ENCODE measurements at regions not wholly inside any gene's neighbourhood (a gene's known extent, or its start where the extent isn't known, plus 50 kb on each side); places are given as distances from the start of the nearest gene placed in this dataset.

- H3K9me3 ChIP-seq (ENCODE audit: insufficient read depth, low read depth, low read length) = no peaks in the 10 kb centered on the region
- H3K9ac ChIP-seq (ENCODE audit: low read depth, low read length) = no peak overlapping the region
- no peaks in the 10 kb centered on the region for H3K27me3 ChIP-seq (ENCODE audit: insufficient read depth, low read length)
- H3K36me3 ChIP-seq (ENCODE audit: insufficient read depth, low read depth, low read length) = no peaks in the 10 kb centered on the region
- no peak overlapping the region for H3K4me3 ChIP-seq (ENCODE audit: low read length)
- no peak overlapping the region for H3K27ac ChIP-seq (ENCODE audit: low read length)
- no peaks in the 10 kb centered on the region for H3K4me1 ChIP-seq (ENCODE audit: insufficient read depth, low read length)
These were observed 62.1 kb downstream of the VCX3A start for GRCh38 chrX:6472652-6473342.

GRCh38 chrX:6468706-6469105, 66.2 kb downstream of the VCX3A start:
- Histone ChIP-seq H3K4me1 (ENCODE audit: insufficient read depth, low read length) (no peaks in the 10 kb centered on the region; the same call in 1 of the 2 replicates), H3K27me3 (ENCODE audit: insufficient read depth, low read length) (no peaks in the 10 kb centered on the region), H3K9me3 (ENCODE audit: insufficient read depth, low read depth, low read length) (no peaks in the 10 kb centered on the region), H3K27ac (ENCODE audit: low read length) (no peak overlapping the region), H3K4me3 (ENCODE audit: low read length) (no peak overlapping the region), H3K9ac (ENCODE audit: low read depth, low read length) (no peak overlapping the region), H3K36me3 (ENCODE audit: insufficient read depth, low read depth, low read length) (no peaks in the 10 kb centered on the region)

GRCh38 chrX:6465756-6466155, 69.2 kb downstream of the VCX3A start:
- H3K9ac ChIP-seq (ENCODE audit: low read depth, low read length) = no peak overlapping the region
- H3K27me3 ChIP-seq (ENCODE audit: insufficient read depth, low read length) = no peaks in the 10 kb centered on the region
- no peak overlapping the region for H3K4me3 ChIP-seq (ENCODE audit: low read length)
- H3K9me3 ChIP-seq (ENCODE audit: insufficient read depth, low read depth, low read length) = no peaks in the 10 kb centered on the region
- H3K36me3 ChIP-seq (ENCODE audit: insufficient read depth, low read depth, low read length) = no peaks in the 10 kb centered on the region
- H3K4me1 ChIP-seq (ENCODE audit: insufficient read depth, low read length) = no peaks in the 10 kb centered on the region; the same call in none of the 2 replicates
- no peak overlapping the region for H3K27ac ChIP-seq (ENCODE audit: low read length)

- Histone ChIP-seq H3K36me3 (ENCODE audit: insufficient read depth, low read depth, low read length) (no peaks in the 10 kb centered on the region), H3K9me3 (ENCODE audit: insufficient read depth, low read depth, low read length) (no peaks in the 10 kb centered on the region), H3K4me3 (ENCODE audit: low read length) (no peak overlapping the region), H3K9ac (ENCODE audit: low read depth, low read length) (no peak overlapping the region), H3K27ac (ENCODE audit: low read length) (no peak overlapping the region), H3K27me3 (ENCODE audit: insufficient read depth, low read length) (no peaks in the 10 kb centered on the region), H3K4me1 (ENCODE audit: insufficient read depth, low read length) (no peaks in the 10 kb centered on the region; the same call in none of the 2 replicates)
These were observed 70.2 kb downstream of the VCX3A start for GRCh38 chrX:6464726-6465125.

GRCh38 chrX:6460893-6461490, 73.9 kb downstream of the VCX3A start:
- Histone ChIP-seq H3K4me3 (ENCODE audit: low read length) (no peak overlapping the region), H3K9me3 (ENCODE audit: insufficient read depth, low read depth, low read length) (no peaks in the 10 kb centered on the region), H3K27ac (ENCODE audit: low read length) (no peak overlapping the region), H3K4me1 (ENCODE audit: insufficient read depth, low read length) (no peaks in the 10 kb centered on the region; the same call in none of the 2 replicates), H3K27me3 (ENCODE audit: insufficient read depth, low read length) (no peaks in the 10 kb centered on the region), H3K36me3 (ENCODE audit: insufficient read depth, low read depth, low read length) (no peaks in the 10 kb centered on the region), H3K9ac (ENCODE audit: low read depth, low read length) (no peak overlapping the region)

GRCh38 chrX:6456196-6456595, 78.7 kb downstream of the VCX3A start:
- H3K27ac ChIP-seq (ENCODE audit: low read length) = no peak overlapping the region
- H3K27me3 ChIP-seq (ENCODE audit: insufficient read depth, low read length) = no peaks in the 10 kb centered on the region
- no peaks in the 10 kb centered on the region for H3K4me1 ChIP-seq (ENCODE audit: insufficient read depth, low read length)
- no peak overlapping the region for H3K4me3 ChIP-seq (ENCODE audit: low read length)
- no peaks in the 10 kb centered on the region for H3K9me3 ChIP-seq (ENCODE audit: insufficient read depth, low read depth, low read length)
- no peaks in the 10 kb centered on the region for H3K36me3 ChIP-seq (ENCODE audit: insufficient read depth, low read depth, low read length)
- no peak overlapping the region for H3K9ac ChIP-seq (ENCODE audit: low read depth, low read length)

GRCh38 chrX:6449946-6450345, 85.0 kb downstream of the VCX3A start:
- H3K36me3 ChIP-seq (ENCODE audit: insufficient read depth, low read depth, low read length) = no peaks in the 10 kb centered on the region
- no peaks in the 10 kb centered on the region for H3K9me3 ChIP-seq (ENCODE audit: insufficient read depth, low read depth, low read length)
- no peak overlapping the region for H3K4me3 ChIP-seq (ENCODE audit: low read length)
- H3K27me3 ChIP-seq (ENCODE audit: insufficient read depth, low read length) = no peaks in the 10 kb centered on the region
- H3K4me1 ChIP-seq (ENCODE audit: insufficient read depth, low read length) = 0 out of 2 replicates have a peak, but pooled peaks cover 3% of the 10 kb centered on the region
- H3K9ac ChIP-seq (ENCODE audit: low read depth, low read length) = no peak overlapping the region
- no peak overlapping the region for H3K27ac ChIP-seq (ENCODE audit: low read length)

- H3K4me1 ChIP-seq (ENCODE audit: insufficient read depth, low read length) = peaks cover 3% of the 10 kb centered on the region; the same call in 1 of the 2 replicates
- H3K9ac ChIP-seq (ENCODE audit: low read depth, low read length) = no peak overlapping the region
- no peaks in the 10 kb centered on the region for H3K9me3 ChIP-seq (ENCODE audit: insufficient read depth, low read depth, low read length)
- H3K27me3 ChIP-seq (ENCODE audit: insufficient read depth, low read length) = no peaks in the 10 kb centered on the region
- H3K36me3 ChIP-seq (ENCODE audit: insufficient read depth, low read depth, low read length) = no peaks in the 10 kb centered on the region
- H3K4me3 ChIP-seq (ENCODE audit: low read length) = no peak overlapping the region
- no peak overlapping the region for H3K27ac ChIP-seq (ENCODE audit: low read length)
These were observed 86.9 kb downstream of the VCX3A start for GRCh38 chrX:6448003-6448402.

GRCh38 chrX:6446582-6446981, 88.3 kb downstream of the VCX3A start:
- peaks cover 3% of the 10 kb centered on the region; the same call in 1 of the 2 replicates for H3K4me1 ChIP-seq (ENCODE audit: insufficient read depth, low read length)
- H3K9me3 ChIP-seq (ENCODE audit: insufficient read depth, low read depth, low read length) = no peaks in the 10 kb centered on the region
- no peak overlapping the region for H3K27ac ChIP-seq (ENCODE audit: low read length)
- no peaks in the 10 kb centered on the region for H3K27me3 ChIP-seq (ENCODE audit: insufficient read depth, low read length)
- no peak overlapping the region for H3K9ac ChIP-seq (ENCODE audit: low read depth, low read length)
- H3K4me3 ChIP-seq (ENCODE audit: low read length) = no peak overlapping the region
- H3K36me3 ChIP-seq (ENCODE audit: insufficient read depth, low read depth, low read length) = no peaks in the 10 kb centered on the region

- Histone ChIP-seq H3K4me3 (ENCODE audit: low read length) (no peak overlapping the region), H3K9ac (ENCODE audit: low read depth, low read length) (no peak overlapping the region), H3K27me3 (ENCODE audit: insufficient read depth, low read length) (no peaks in the 10 kb centered on the region), H3K36me3 (ENCODE audit: insufficient read depth, low read depth, low read length) (no peaks in the 10 kb centered on the region), H3K4me1 (ENCODE audit: insufficient read depth, low read length) (no peaks in the 10 kb centered on the region; the same call in 1 of the 2 replicates), H3K27ac (ENCODE audit: low read length) (no peak overlapping the region), H3K9me3 (ENCODE audit: insufficient read depth, low read depth, low read length) (no peaks in the 10 kb centered on the region)
These were observed 94.3 kb downstream of the VCX3A start for GRCh38 chrX:6440648-6441047.

GRCh38 chrX:6432226-6432625, 102.7 kb downstream of the VCX3A start:
- Histone ChIP-seq H3K9me3 (ENCODE audit: insufficient read depth, low read depth, low read length) (no peaks in the 10 kb centered on the region), H3K4me3 (ENCODE audit: low read length) (no peak overlapping the region), H3K27ac (ENCODE audit: low read length) (no peak overlapping the region), H3K36me3 (ENCODE audit: insufficient read depth, low read depth, low read length) (no peaks in the 10 kb centered on the region), H3K4me1 (ENCODE audit: insufficient read depth, low read length) (no peaks in the 10 kb centered on the region; the same call in 1 of the 2 replicates), H3K27me3 (ENCODE audit: insufficient read depth, low read length) (no peaks in the 10 kb centered on the region), H3K9ac (ENCODE audit: low read depth, low read length) (no peak overlapping the region)

- H3K4me3 ChIP-seq (ENCODE audit: low read length) = no peak overlapping the region
- no peaks in the 10 kb centered on the region for H3K9me3 ChIP-seq (ENCODE audit: insufficient read depth, low read depth, low read length)
- no peak overlapping the region for H3K27ac ChIP-seq (ENCODE audit: low read length)
- no peaks in the 10 kb centered on the region for H3K27me3 ChIP-seq (ENCODE audit: insufficient read depth, low read length)
- H3K4me1 ChIP-seq (ENCODE audit: insufficient read depth, low read length) = no peaks in the 10 kb centered on the region
- no peak overlapping the region for H3K9ac ChIP-seq (ENCODE audit: low read depth, low read length)
- no peaks in the 10 kb centered on the region for H3K36me3 ChIP-seq (ENCODE audit: insufficient read depth, low read depth, low read length)
These were observed 127.4 kb downstream of the VCX3A start for GRCh38 chrX:6407542-6407941.
